Endothelial cell of umbilical vein (primary cell): ENCODE measurements at regions not wholly inside any gene's neighbourhood (a gene's known extent, or its start where the extent isn't known, plus 50 kb on each side); places are given as distances from the start of the nearest gene placed in this dataset.

Experiments
- BruUV-seq: library from RNA; stranded (reverse); fragments of 400-500 nt; replicated peaks from 2 replicates; lab custom pipeline; 2021; lab: Mats Ljungman, UMichigan
- CTCF ChIA-PET: fragments of 300-600, 350-600 bp; sonication (Branson Sonifier 250); formaldehyde crosslinking; loops from one replicate; lab custom pipeline; 2021; ENCODE audit warnings: antibody characterized with exemption, inconsistent platforms; lab: Charles Lee
- POLR2A ChIA-PET: fragments of 300-600, 350-600 bp; sonication (Branson Sonifier 250); formaldehyde crosslinking; loops from one replicate; lab custom pipeline; 2021; ENCODE audit warnings: antibody characterized with exemption, inconsistent platforms; lab: Charles Lee
- DNase-seq: peaks from one replicate; pipeline ENCODE4 v3.0.0-alpha.2; 2011; ENCODE audit warnings: low read depth, low spot score
- FAIRE-seq: peaks from 2 replicates; lab custom pipeline; 2011; peaks lifted over from hg19 to GRCh38; lab: Jason Lieb, UNC
- H2AFZ ChIP-seq: 2 replicates; pipeline ENCODE4 v1.6.0; 2012; ENCODE audit warnings: low read depth, low read length, control low read depth, inconsistent platforms
- H3K27ac ChIP-seq: 2 replicates; pipeline ENCODE4 v1.5.1; 2011; ENCODE audit warnings: low read depth, mild to moderate bottlenecking, control low read depth, low read length, moderate library complexity; ENCODE audit not compliant: insufficient read depth
- H3K27me3 ChIP-seq, 2 experiments: 2 replicates each; pipeline versions ENCODE4 v1.6.0 to v1.6.1; 2011; ENCODE audit warnings: low read length in 2 of 2, mixed read lengths in 1 of 2; ENCODE audit not compliant: control insufficient read depth in 2 of 2, insufficient read depth in 2 of 2
- H3K36me3 ChIP-seq, 2 experiments: 2 replicates in 1 of 2; 3 replicates in 1 of 2; pipeline ENCODE4 v1.5.1; 2011; ENCODE audit warnings: low read length in 2 of 2, mild to moderate bottlenecking in 1 of 2, moderate library complexity in 1 of 2; ENCODE audit not compliant: control insufficient read depth in 2 of 2, insufficient read depth in 2 of 2; ENCODE audit errors: extremely low read depth in 1 of 2
- H3K4me1 ChIP-seq: 3 replicates; pipeline ENCODE4 v1.5.1; 2011; ENCODE audit warnings: mild to moderate bottlenecking, low read length; ENCODE audit not compliant: control insufficient read depth, insufficient read depth; ENCODE audit errors: extremely low read depth
- H3K4me2 ChIP-seq: 2 replicates; pipeline ENCODE4 v1.6.1; 2011; ENCODE audit warnings: low read length, control low read depth, mixed read lengths; ENCODE audit not compliant: insufficient read depth
- H3K4me3 ChIP-seq, 3 experiments: fragments of 200-600 bp in 1 of 3; sonication (generic), shearing (Covaris generic) in 1 of 3; replicated peaks in 1 of 3; 2 replicates each; pipeline ENCODE4 v1.5.1; 2011 to 2016; ENCODE audit warnings: control low read depth in 3 of 3, low read length in 3 of 3, mild to moderate bottlenecking in 2 of 3, inconsistent platforms in 1 of 3, low read depth in 1 of 3, moderate library complexity in 1 of 3; ENCODE audit not compliant: insufficient read depth in 1 of 3
- H3K79me2 ChIP-seq: 2 replicates; pipeline ENCODE4 v1.6.0; 2012; ENCODE audit warnings: low read length, inconsistent platforms; ENCODE audit not compliant: control insufficient read depth, insufficient read depth
- H3K9ac ChIP-seq: replicated peaks from 2 replicates; pipeline ENCODE3; 2011; ENCODE audit warnings: low read length, control low read depth; ENCODE audit not compliant: insufficient read depth; ENCODE audit errors: extremely low read depth
- H3K9me1 ChIP-seq: replicated peaks from 3 replicates; pipeline ENCODE4 v1.6.0; 2011; ENCODE audit warnings: mild to moderate bottlenecking, low read length; ENCODE audit not compliant: control insufficient read depth, insufficient read depth; ENCODE audit errors: extremely low read depth
- H3K9me3 ChIP-seq: replicated peaks from 2 replicates; pipeline ENCODE4 v1.5.1; 2012; ENCODE audit warnings: low read length, inconsistent platforms; ENCODE audit not compliant: control insufficient read depth, insufficient read depth
- H4K20me1 ChIP-seq: replicated peaks from 2 replicates; pipeline ENCODE3; 2011; ENCODE audit warnings: mild to moderate bottlenecking, low read length; ENCODE audit not compliant: control insufficient read depth, insufficient read depth; ENCODE audit errors: extremely low read depth
- EZH2 ChIP-seq: IDR thresholded peaks from 2 replicates; pipeline ENCODE4 v1.6.1; 2012; ENCODE audit warnings: borderline replicate concordance, low read depth, mild to moderate bottlenecking, moderate library complexity, low read length, inconsistent platforms; ENCODE audit not compliant: severe bottlenecking
- FOS ChIP-seq: IDR thresholded peaks from 2 replicates; pipeline ENCODE4 v1.6.1; 2011; ENCODE audit warnings: mild to moderate bottlenecking, low read length, moderate library complexity, borderline replicate concordance; ENCODE audit not compliant: insufficient read depth
- GATA2 ChIP-seq: IDR thresholded peaks from 2 replicates; pipeline ENCODE4 v1.7.0; 2011; ENCODE audit warnings: low read depth, mild to moderate bottlenecking, moderate library complexity, mixed read lengths, low read length; ENCODE audit not compliant: insufficient read length, insufficient read depth
- JUN ChIP-seq: IDR thresholded peaks from 2 replicates; pipeline ENCODE4 v1.6.1; 2011; ENCODE audit warnings: borderline replicate concordance, low read depth; ENCODE audit not compliant: insufficient read length, insufficient read depth
- MYC ChIP-seq: IDR thresholded peaks from one replicate; pipeline ENCODE4 v1.6.1; 2011; ENCODE audit warnings: mild to moderate bottlenecking, low read depth, low read length
- POLR2A ChIP-seq: IDR thresholded peaks from 2 replicates; pipeline ENCODE4 v1.6.1; 2012; ENCODE audit warnings: low read depth, mild to moderate bottlenecking, control low read depth, low read length
- POLR2AphosphoS5 ChIP-seq: IDR thresholded peaks from 2 replicates; pipeline ENCODE4 v1.6.1; 2012; ENCODE audit warnings: low read depth, mild to moderate bottlenecking, control low read depth, low read length, moderate library complexity; ENCODE audit not compliant: insufficient read depth
- dilution Hi-C: fragments of 300-500 bp; cut with MboI; formaldehyde crosslinking; loops from one replicate; pipeline ENCODE4 v1.15.0; 2019; ENCODE audit warnings: low sequenced_read_pairs; ENCODE audit not compliant: extremely low pct_ligation_motif_present
- intact Hi-C: fragments of 100-400 bp; cut with micrococcal nuclease; formaldehyde crosslinking; loops from one replicate; pipeline ENCODE4 v1.10.0; 2022
- TF ChIP-seq, protein P1 (sequence below), 2 donors: IDR thresholded peaks; 1 replicate in 1 of 2; 2 replicates in 1 of 2; pipeline ENCODE4 v1.5.1; 2011; ENCODE audit warnings: low read length in 2 of 2, mild to moderate bottlenecking in 2 of 2, moderate library complexity in 2 of 2, control low read depth in 1 of 2, inconsistent platforms in 1 of 2, low read depth in 1 of 2; ENCODE audit not compliant: insufficient read depth in 1 of 2; ENCODE audit errors: extremely low read depth in 1 of 2
- TF ChIP-seq, protein P2 (sequence below): IDR thresholded peaks from 2 replicates; pipeline ENCODE4 v1.6.1; 2011; ENCODE audit not compliant: insufficient read depth, insufficient read length

DNA sequence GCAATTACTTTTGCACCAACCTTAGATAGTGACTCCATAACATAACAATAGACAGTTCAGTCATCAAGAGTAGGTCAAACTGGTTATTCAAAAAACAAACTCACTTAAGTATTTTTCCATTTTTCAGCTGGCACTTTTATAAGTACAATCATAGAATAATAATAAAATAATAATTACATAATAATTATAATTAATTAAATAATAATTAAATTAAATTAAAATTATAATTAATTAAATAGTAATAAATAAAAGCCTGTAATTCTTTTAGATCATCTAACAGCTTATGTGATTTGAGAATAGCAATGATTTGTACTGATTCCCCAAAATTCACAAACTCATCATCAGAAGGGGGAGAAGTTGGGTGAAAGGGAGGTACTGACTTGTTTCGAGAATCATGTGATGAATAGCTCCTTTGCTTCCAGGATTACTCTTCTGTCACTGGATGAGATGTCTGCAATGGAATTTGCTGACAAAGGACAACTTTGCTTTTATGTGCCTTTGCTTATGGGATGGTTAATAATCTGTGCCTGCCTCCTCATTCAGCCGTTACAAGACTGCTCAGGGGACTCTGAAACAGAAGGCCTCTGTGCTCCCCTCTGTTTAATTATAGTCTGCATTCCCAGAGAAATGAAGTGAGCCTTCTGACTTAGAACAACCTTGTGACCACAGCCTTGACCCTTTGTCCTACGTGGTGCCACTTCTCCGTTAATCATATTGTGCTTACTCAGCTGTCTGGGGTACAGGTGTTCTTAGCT lies 104.8 kb upstream of the ENPEP start:
- Histone ChIP-seq H2AFZ (no peak overlapping the region), H3K9me1 (no peaks in the 10 kb centered on the region), H3K27ac (no peak overlapping the region), H3K4me2 (no peak overlapping the region), H3K36me3 (no peaks in the 10 kb centered on the region), H3K9ac (no peak overlapping the region), H4K20me1 (no peaks in the 10 kb centered on the region), H3K4me1 (no peaks in the 10 kb centered on the region), H3K9me3 (no peaks in the 10 kb centered on the region), H3K79me2 (no peaks in the 10 kb centered on the region), H3K4me3 (no peak overlapping the region), H3K27me3 (no peaks in the 10 kb centered on the region)
- CTCF ChIA-PET: no interaction called here
- POLR2A ChIA-PET: no interaction called here
- intact Hi-C loops: no loop called here
- TF ChIP-seq, protein P1, sequence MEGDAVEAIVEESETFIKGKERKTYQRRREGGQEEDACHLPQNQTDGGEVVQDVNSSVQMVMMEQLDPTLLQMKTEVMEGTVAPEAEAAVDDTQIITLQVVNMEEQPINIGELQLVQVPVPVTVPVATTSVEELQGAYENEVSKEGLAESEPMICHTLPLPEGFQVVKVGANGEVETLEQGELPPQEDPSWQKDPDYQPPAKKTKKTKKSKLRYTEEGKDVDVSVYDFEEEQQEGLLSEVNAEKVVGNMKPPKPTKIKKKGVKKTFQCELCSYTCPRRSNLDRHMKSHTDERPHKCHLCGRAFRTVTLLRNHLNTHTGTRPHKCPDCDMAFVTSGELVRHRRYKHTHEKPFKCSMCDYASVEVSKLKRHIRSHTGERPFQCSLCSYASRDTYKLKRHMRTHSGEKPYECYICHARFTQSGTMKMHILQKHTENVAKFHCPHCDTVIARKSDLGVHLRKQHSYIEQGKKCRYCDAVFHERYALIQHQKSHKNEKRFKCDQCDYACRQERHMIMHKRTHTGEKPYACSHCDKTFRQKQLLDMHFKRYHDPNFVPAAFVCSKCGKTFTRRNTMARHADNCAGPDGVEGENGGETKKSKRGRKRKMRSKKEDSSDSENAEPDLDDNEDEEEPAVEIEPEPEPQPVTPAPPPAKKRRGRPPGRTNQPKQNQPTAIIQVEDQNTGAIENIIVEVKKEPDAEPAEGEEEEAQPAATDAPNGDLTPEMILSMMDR (IDR thresholded peaks at IDR 0.05; ENCODE audit: extremely low read depth in 1 of 2, insufficient read depth in 1 of 2, low read depth in 1 of 2, low read length in 2 of 2): no peak
- TF ChIP-seq JUN (no peak), MYC (no peak), POLR2A (no peak), POLR2AphosphoS5 (no peak), FOS (no peak), EZH2 (no peak), GATA2 (no peak)
- TF ChIP-seq, protein P2, sequence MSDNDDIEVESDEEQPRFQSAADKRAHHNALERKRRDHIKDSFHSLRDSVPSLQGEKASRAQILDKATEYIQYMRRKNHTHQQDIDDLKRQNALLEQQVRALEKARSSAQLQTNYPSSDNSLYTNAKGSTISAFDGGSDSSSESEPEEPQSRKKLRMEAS: no peak
- FAIRE-seq: no peak
- BruUV-seq: no TSS peak
- no peak for DNase-seq
- dilution Hi-C loops: no loop called here
